HG03354 (cell line): ENCODE measurements at regions not wholly inside any gene's neighbourhood (a gene's known extent, or its start where the extent isn't known, plus 50 kb on each side); places are given as distances from the start of the nearest gene placed in this dataset.

Experiments used
- ATAC-seq: cut with Tn5 transposase; IDR thresholded peaks from one replicate; pipeline ENCODE4 v1.9.1; 2021; ENCODE audit warnings: mild to moderate bottlenecking; ENCODE audit not compliant: unreplicated experiment, poor library complexity, severe bottlenecking

- no peak for ATAC-seq
Measured at GRCh38 chr6:148105695-148106094, 236.9 kb upstream of the SASH1 start.

GRCh38 chr6:148107911-148108310, 234.7 kb upstream of the SASH1 start:
- ATAC-seq, result no peak

GRCh38 chr6:148109732-148110131, 232.9 kb upstream of the SASH1 start:
- no peak for ATAC-seq

- ATAC-seq, result no peak
Measured at GRCh38 chr6:148110925-148111324, 231.7 kb upstream of the SASH1 start.

- ATAC-seq, result no peak
Measured at GRCh38 chr6:148112851-148113319, 229.8 kb upstream of the SASH1 start.

GRCh38 chr6:148116001-148116400, 226.6 kb upstream of the SASH1 start:
- no peak for ATAC-seq

GRCh38 chr6:148118244-148118643, 224.4 kb upstream of the SASH1 start:
- no peak for ATAC-seq

- ATAC-seq, result no peak
Measured at GRCh38 chr6:148128014-148128730, 214.5 kb upstream of the SASH1 start.

GRCh38 chr6:148134592-148134991, 208.0 kb upstream of the SASH1 start:
- ATAC-seq, result no peak

- ATAC-seq, result no peak
Measured at GRCh38 chr6:148136586-148136985, 206.1 kb upstream of the SASH1 start.

GRCh38 chr6:148137652-148138051, 205.0 kb upstream of the SASH1 start:
- ATAC-seq, result no peak

- ATAC-seq, result no peak
Measured at GRCh38 chr6:148138573-148138972, 204.1 kb upstream of the SASH1 start.

GRCh38 chr6:148140772-148141557, 201.7 kb upstream of the SASH1 start:
- no peak for ATAC-seq

- no peak for ATAC-seq
Measured at GRCh38 chr6:148142821-148143220, 199.8 kb upstream of the SASH1 start.

GRCh38 chr6:148143771-148144170, 198.9 kb upstream of the SASH1 start:
- no peak for ATAC-seq

- ATAC-seq, result peak; percentile 61
Measured at GRCh38 chr6:148144917-148145521, 197.6 kb upstream of the SASH1 start.

- no peak for ATAC-seq
Measured at GRCh38 chr6:148146717-148147462, 195.7 kb upstream of the SASH1 start.

- ATAC-seq, result no peak
Measured at GRCh38 chr6:148147463-148147830, 195.2 kb upstream of the SASH1 start.

GRCh38 chr6:148151896-148152643, 190.6 kb upstream of the SASH1 start:
- no peak for ATAC-seq
